ENCODE measurements at regions not wholly inside any gene's neighbourhood (a gene's known extent, or its start where the extent isn't known, plus 50 kb on each side); places are given as distances from the start of the nearest gene placed in this dataset.

DNA sequence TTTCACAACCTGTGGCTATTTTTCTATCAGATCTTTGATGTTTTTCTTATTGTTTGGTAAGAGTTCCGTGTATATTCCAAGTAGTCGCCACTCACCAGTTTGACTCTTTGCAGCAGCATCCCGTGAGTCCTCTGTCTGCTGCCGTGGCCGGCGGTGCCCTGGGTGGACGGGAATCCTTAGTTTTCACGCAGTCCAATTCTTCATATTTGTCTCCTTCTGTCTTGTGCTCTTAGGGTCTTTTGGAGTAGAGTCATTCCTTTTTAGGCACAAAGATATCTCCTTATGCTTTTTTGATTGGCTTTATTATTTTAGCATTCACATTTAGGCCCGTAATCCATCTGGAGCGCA lies 94.9 kb upstream of the MSX1 start:
- no peak for DNase-seq (ENCODE audit: low read depth)
- no peak overlapping the region for H3K4me3 ChIP-seq (ENCODE audit: low read depth, low read length)
- no peak for TF ChIP-seq CTCF (IDR thresholded peaks at IDR 0.05; ENCODE audit: low read depth, low read length, missing control alignments)

- H3K4me3 ChIP-seq (ENCODE audit: low read depth, low read length), result peak overlapping the region; percentile 5
- DNase-seq (ENCODE audit: low read depth), result no peak
- TF ChIP-seq CTCF (IDR thresholded peaks at IDR 0.05; ENCODE audit: low read depth, low read length, missing control alignments), result no peak
Measured at GRCh38 chr4:4763822-4764557, 95.5 kb upstream of the MSX1 start.

DNA sequence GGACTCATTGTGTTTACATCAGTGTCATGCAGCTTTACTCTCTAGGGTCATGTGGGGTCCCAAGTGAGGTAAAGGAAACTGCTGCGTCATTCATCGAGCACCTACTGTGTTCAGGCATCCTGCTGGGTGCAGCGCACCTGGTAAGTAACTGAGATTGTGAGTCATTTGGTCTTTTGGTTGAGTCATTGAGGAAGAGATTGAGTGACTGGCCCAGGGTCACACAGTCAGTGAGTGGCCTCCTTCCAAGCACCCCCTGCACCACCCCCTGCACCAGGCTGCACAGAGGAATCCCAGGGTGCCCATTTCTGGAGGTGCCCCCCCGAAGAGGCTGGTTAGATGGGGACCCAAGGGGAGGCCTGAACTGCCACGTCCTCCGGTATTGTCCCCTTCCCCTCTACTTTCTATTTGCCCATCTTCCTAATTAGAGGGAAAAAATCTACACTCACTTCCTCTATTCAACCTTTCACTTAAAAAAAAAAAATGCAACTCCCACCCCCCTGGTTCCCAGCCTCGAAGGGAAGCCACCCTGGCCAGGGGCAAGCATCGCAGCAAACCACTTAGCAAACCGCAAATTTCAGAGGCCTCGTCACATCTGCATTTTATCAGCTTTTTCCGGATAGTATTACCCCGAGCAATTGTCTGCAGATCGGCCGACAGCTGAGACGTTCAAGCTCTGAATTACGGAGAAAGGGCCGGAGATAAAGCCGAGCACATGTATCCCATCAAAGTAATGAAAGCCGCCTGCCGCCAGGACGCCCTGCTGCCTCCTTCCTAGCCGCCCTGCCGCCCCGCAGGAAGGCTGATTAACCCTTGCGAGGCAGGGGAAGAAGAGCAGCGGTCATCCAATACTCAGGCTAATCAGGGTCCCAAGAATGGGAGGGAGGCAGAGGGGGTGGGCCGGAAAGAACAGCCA lies 96.3 kb upstream of the MSX1 start:
- peak; percentile 92 for DNase-seq (ENCODE audit: low read depth)
- peak overlapping the region; percentile 5 for H3K4me3 ChIP-seq (ENCODE audit: low read depth, low read length)
- no peak for TF ChIP-seq CTCF (IDR thresholded peaks at IDR 0.05; ENCODE audit: low read depth, low read length, missing control alignments)

DNA sequence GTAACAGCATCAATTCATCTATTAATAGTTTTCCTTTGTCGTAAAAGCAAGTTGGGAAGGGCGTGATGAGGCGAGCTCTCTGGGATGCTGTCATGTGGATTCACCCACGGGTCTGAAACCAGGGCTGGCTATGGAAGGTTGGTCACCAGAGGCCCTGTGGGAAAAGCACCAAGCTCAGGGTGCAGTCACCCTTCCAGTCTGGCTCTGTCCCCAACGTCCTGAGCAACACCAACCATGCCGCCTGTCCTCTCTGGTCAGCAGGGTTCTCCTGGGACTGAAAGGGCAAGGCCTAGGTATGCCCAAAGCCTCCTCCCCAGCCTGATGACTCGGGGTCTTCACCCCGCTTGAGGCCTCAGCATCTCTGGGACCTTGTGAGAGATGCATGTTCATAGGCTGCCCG lies 97.2 kb upstream of the MSX1 start:
- H3K4me3 ChIP-seq (ENCODE audit: low read depth, low read length), result no peak overlapping the region

DNA sequence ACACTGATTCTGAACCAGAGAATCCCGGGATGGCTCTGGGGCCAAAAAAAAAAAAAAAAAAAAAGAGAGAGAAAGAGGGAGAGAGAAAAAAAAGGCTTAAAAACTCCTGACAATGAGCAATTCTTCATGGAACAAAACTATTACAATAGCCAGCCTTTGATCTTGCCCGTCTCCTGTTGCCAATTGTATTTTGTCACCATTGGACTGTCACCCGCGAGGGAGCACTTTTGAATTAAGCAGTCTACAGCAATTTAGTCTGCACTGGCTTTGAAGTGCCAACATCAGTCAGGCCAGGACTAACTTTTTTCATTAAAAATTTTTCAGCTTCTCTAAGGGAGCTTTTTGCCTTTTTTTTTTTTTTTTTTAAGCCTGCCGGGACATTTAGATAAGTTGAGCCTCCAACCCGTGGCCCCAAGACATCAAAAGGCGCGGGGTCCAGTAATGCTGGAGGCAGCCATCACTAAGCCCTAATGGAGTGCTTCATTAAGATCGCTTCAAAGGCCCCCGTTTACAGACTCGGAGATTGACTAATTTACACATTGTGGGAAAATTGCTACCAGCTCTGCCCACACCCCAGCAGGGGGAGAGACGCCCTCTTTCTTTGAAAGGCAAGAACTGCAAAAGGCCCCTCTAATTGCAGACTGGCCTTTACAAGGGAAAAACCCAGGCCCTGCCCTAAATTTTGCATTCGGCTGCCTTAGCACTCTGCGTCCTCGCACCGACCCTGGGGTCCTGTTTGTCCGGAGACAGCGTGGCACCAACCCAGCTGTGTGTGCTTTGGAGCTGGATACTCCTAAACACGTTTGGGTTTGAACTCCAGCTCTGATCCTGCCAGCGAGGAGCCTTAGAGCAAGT lies 98.1 kb upstream of the MSX1 start:
- DNase-seq (ENCODE audit: low read depth), result no peak
- TF ChIP-seq CTCF (IDR thresholded peaks at IDR 0.05; ENCODE audit: low read depth, low read length, missing control alignments), result peak; percentile 39
- no peak overlapping the region for H3K4me3 ChIP-seq (ENCODE audit: low read depth, low read length)

More for the DNA sequence above, 97.2 kb upstream of the MSX1 start:
- no peak for TF ChIP-seq CTCF (IDR thresholded peaks at IDR 0.05; ENCODE audit: low read depth, low read length, missing control alignments)
- DNase-seq (ENCODE audit: low read depth), result no peak

DNA sequence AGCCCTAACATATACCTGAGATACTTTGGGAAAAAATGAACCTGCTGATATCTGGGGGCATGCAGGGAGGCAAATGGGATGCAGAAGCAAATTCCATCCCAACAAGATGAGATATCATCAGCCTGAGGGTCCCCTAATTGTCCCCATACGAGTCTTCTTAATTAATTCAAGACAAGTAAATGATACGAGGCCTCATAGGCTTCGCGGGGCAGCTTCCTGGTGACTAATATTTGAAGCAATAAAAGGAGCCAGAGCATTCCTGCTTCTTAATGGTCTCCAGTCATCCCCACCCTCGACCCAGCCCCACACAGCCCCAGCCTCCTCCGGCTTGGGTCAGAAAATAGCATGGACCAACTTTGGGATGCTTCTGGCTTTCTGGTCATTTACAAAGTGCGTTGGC lies 99.6 kb upstream of the MSX1 start:
- TF ChIP-seq CTCF (IDR thresholded peaks at IDR 0.05; ENCODE audit: low read depth, low read length, missing control alignments), result no peak
- DNase-seq (ENCODE audit: low read depth), result no peak
- H3K4me3 ChIP-seq (ENCODE audit: low read depth, low read length), result no peak overlapping the region
